NCI-H2029 treated with DMSO at 0.1 percent for 48 hours (cell line): ENCODE measurements at regions not wholly inside any gene's neighbourhood (a gene's known extent, or its start where the extent isn't known, plus 50 kb on each side); places are given as distances from the start of the nearest gene placed in this dataset.

Source experiments
- DNase-seq: peaks from one replicate; lab custom pipeline; 2025; lab: John Stamatoyannopoulos, UW

GRCh38 chr1:234778221-234779159, 168.5 kb upstream of the IRF2BP2 start:
- no peak for DNase-seq

- no peak for DNase-seq
Observed at GRCh38 chr1:234777856-234778220, 167.9 kb upstream of the IRF2BP2 start.

GRCh38 chr1:234776876-234777855, 167.2 kb upstream of the IRF2BP2 start:
- DNase-seq, result no peak

- DNase-seq, result no peak
Observed at GRCh38 chr1:234776256-234776875, 166.4 kb upstream of the IRF2BP2 start.

- DNase-seq, result no peak
Observed at GRCh38 chr1:234775477-234776246, 165.7 kb upstream of the IRF2BP2 start.

GRCh38 chr1:234774971-234775370, 165.0 kb upstream of the IRF2BP2 start:
- no peak for DNase-seq

- DNase-seq, result no peak
Observed at GRCh38 chr1:234773936-234774677, 164.1 kb upstream of the IRF2BP2 start.

GRCh38 chr1:234772345-234773147, 162.6 kb upstream of the IRF2BP2 start:
- DNase-seq, result no peak

GRCh38 chr1:234771642-234772344, 161.8 kb upstream of the IRF2BP2 start:
- peak; percentile 36 for DNase-seq

GRCh38 chr1:234770924-234771540, 161.1 kb upstream of the IRF2BP2 start:
- DNase-seq, result no peak

GRCh38 chr1:234769986-234770795, 160.2 kb upstream of the IRF2BP2 start:
- no peak for DNase-seq

GRCh38 chr1:234769284-234769985, 159.5 kb upstream of the IRF2BP2 start:
- DNase-seq, result no peak

- no peak for DNase-seq
Observed at GRCh38 chr1:234768569-234769283, 158.7 kb upstream of the IRF2BP2 start.

GRCh38 chr1:234768171-234768568, 158.2 kb upstream of the IRF2BP2 start:
- no peak for DNase-seq

- DNase-seq, result no peak
Observed at GRCh38 chr1:234765672-234766071, 155.7 kb upstream of the IRF2BP2 start.

GRCh38 chr1:234765181-234765580, 155.2 kb upstream of the IRF2BP2 start:
- DNase-seq, result no peak

GRCh38 chr1:234763910-234764309, 153.9 kb upstream of the IRF2BP2 start:
- no peak for DNase-seq
